ENCODE measurements at regions not wholly inside any gene's neighbourhood (a gene's known extent, or its start where the extent isn't known, plus 50 kb on each side); places are given as distances from the start of the nearest gene placed in this dataset.

- TF ChIP-seq CTCF (IDR thresholded peaks at IDR 0.05; ENCODE audit: low read depth, low read length, poor library complexity, severe bottlenecking) (no peak), EZH2phosphoT487 (IDR thresholded peaks at IDR 0.05; ENCODE audit: borderline replicate concordance, low read length) (no peak)
Observed at GRCh38 chr7:54080971-54081370, 461.2 kb upstream of the VSTM2A start.

Data from DOHH2 (cell line).